GM12874 (cell line): ENCODE measurements at regions not wholly inside any gene's neighbourhood (a gene's known extent, or its start where the extent isn't known, plus 50 kb on each side); places are given as distances from the start of the nearest gene placed in this dataset.

Source experiments
- TF ChIP-seq, protein P1 (sequence below): IDR thresholded peaks from 2 replicates; pipeline ENCODE4 v1.5.1; 2011; ENCODE audit warnings: low read depth, mild to moderate bottlenecking, control low read depth, low read length, moderate library complexity; ENCODE audit not compliant: insufficient read depth

DNA sequence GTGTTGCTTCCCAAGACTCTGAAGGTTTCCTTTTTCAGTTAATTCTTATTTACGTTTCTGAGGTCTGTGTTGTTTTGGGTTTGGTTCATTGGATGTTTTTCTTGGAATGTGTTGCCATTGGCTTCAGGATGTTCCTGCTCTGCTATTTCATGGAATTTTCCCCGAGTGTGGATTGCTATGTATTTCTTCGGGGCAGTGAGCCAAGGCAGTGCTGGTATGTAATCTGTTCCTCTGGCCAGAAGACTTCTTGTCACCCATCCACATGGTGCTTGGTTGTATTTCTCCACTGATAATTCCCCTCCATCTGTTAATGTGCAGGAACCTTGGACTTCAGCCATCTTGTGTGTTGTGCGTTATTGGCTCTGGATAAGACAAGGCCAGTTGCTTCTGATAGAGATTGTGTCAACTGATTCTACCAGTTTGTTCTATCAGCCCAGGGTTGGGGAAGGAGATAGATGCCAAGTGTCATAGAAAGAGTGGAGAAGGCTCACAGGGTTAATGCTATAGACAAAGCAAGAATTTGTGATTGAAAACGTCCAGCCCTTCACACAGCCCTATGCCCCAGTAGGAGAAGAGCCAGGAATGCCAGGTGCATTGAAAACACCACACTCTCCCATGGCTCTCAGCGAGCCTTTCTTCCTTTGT is 505.2 kb downstream of the PLPP3 start:
- TF ChIP-seq, protein P1, sequence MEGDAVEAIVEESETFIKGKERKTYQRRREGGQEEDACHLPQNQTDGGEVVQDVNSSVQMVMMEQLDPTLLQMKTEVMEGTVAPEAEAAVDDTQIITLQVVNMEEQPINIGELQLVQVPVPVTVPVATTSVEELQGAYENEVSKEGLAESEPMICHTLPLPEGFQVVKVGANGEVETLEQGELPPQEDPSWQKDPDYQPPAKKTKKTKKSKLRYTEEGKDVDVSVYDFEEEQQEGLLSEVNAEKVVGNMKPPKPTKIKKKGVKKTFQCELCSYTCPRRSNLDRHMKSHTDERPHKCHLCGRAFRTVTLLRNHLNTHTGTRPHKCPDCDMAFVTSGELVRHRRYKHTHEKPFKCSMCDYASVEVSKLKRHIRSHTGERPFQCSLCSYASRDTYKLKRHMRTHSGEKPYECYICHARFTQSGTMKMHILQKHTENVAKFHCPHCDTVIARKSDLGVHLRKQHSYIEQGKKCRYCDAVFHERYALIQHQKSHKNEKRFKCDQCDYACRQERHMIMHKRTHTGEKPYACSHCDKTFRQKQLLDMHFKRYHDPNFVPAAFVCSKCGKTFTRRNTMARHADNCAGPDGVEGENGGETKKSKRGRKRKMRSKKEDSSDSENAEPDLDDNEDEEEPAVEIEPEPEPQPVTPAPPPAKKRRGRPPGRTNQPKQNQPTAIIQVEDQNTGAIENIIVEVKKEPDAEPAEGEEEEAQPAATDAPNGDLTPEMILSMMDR = no peak

DNA sequence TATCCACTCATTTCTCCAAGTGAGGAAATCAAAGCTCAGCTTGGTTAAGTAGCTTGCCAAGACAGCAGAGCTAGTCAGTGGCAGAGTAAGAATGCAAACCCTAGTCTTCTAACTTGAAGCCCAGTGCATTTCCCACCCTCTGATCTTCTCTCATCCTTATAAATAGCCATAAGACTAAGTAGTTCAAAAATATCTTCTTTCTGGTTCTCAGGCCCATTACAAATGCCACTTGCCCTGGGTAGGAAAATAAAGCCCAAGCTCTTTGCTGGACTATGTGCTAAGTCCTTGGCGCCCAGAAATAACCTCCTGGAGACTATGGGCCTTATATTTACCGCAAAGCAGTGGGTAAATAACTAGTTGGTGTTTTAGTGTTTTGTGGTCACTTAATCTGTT is 505.8 kb downstream of the PLPP3 start:
- TF ChIP-seq, protein P1 = no peak

DNA sequence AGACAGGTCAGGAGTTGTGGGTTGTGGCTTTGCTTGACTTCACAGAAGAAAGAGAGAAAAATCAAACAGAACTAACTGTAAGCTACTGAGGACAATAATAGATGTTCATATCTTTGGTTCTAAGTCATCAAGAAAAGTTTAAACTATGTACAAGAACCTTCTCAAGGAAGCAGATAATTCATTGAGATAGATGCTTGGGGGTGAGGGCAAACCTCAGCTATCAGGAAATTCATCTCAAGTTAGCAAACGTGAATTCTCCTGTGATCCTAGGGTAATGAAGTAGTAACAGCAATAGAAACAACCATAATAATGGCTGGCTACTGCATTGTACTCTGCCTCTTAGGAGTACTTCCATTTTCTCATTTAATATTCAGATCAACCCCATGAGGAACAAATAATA is 506.2 kb downstream of the PLPP3 start:
- TF ChIP-seq, protein P1 = no peak

DNA sequence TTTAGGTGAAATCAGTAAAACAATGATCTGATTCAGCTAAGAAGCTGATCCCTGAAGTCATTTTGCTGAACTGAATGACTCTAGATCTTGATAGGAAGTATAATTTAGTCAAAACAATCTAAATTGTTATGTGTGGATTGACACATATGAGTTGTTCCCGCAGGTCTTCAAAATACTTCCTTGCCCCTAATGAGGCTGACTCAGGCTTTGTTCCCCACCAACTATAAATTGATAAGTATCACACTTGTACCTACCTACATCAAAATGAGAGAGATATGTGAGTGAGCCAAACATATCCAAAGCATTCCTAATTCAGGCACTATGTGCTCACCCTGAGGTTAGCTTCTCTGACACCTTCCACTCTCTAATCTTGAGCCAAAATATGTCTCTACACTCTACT is 507.1 kb downstream of the PLPP3 start:
- TF ChIP-seq, protein P1 = no peak

DNA sequence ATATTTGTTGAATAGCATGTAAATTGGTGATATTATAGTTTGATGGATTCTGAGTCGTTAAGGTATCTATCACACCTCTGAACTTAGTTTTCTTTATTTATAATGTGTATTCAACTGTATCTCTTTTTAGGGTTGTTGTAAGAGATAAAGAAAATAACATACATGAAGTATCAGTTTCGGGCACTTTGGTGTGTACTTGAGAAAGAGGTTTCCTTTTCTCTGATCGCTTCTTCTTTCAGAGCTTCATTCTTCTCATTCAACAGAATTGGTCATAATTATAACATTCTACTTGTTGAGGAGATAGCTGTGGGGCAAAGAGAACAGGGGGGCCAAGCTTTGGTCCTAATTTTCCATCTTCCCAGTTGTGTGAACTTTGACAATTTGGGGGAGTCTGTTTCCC is 508.0 kb downstream of the PLPP3 start:
- TF ChIP-seq, protein P1 = no peak

DNA sequence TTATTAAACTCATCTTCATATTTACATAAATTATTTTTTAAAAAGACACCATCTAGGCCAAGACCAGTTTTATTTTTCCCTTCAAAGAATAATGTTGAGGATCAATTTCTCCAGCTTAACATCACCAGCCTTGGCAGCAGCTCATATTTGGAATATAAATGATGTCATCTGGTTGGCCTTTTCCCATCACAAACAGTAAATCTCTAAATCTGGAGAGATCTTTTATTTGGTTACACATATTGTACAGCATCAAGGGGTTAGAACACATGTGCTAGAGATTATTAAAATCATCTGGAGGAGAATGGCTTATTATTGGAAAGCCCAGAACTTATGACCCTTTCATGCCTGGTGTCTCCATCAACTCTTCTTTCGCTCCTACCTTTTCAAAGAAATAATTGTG is 508.8 kb downstream of the PLPP3 start:
- TF ChIP-seq, protein P1 = no peak

DNA sequence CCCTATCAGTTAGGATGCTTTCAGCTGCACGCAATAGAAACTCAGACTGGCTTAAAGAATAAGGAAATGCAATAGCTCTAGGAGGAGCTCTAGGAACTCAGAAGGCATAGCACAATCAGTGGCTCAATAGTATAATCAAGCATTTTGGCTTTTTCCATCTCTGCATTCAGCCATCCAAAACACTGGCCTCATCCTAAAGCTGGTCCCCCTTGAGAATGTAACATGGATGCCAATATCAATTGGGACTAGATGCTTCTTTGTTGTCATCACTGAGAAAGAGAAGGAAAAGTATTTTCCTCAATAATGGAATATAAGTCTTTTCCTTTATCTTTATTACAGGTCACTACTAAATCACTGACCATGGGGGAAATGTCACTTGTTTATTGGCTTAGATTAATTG is 509.5 kb downstream of the PLPP3 start:
- TF ChIP-seq, protein P1 = no peak
